ENCODE measurements at regions not wholly inside any gene's neighbourhood (a gene's known extent, or its start where the extent isn't known, plus 50 kb on each side); places are given as distances from the start of the nearest gene placed in this dataset.

DNA sequence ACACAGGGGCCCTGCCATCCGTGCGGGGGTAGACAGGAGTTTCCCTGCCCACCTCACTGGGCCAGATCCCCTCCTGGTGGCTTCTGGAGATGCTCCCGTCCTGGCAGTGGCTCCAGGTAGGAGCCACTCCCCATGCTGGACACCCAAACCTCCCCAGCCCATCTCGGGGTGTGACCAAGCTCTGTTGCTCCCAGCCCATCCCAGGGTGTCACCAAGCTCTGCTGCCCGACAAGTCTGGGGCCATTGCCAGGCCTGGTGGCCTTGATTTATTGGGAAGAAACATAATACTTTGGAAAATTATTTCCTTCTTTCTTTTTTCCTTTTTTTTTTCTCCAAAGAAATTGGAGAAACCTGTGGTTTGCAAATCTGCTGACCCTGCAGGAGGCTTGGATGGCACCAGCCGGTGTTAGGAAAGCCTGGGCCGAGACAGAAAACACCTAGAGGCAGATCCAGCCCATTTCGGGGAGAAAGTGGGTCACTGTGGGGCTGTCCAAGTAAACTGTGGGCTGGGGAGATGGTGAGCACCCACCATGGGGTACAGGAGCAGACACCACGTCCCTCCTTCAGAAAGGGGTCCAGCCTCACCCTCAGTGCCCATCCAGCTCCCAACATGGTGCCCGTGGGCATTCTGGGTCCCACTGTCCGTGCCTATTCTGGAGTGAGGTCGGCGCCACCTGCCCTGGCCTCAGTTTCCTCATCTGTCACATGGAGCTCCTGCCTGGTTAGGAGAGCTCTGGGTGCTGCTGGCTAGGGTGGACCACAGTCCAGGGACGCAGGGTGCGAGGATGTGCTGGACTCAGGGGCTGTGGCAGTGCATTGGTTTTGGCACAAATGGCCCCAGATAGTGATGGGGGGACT, 59.4 kb upstream of the ADRA2C start:
- Histone ChIP-seq H3K4me2 (ENCODE audit: low read depth, low read length) (no peak overlapping the region), H3K36me3 (replicated peaks in 1 of 2; ENCODE audit: control insufficient read depth in 1 of 2, insufficient read depth in 2 of 2, low read length in 2 of 2) (no peaks in the 10 kb centered on the region), H3K79me2 (ENCODE audit: insufficient read depth, low read length) (no peaks in the 10 kb centered on the region), H4K20me1 (ENCODE audit: insufficient read depth, low read length) (no peaks in the 10 kb centered on the region), H3K9me3 (ENCODE audit: low read length) (no peaks in the 10 kb centered on the region), H2AFZ (ENCODE audit: low read length) (no peak overlapping the region), H3K4me1 (ENCODE audit: insufficient read depth, low read length) (peaks cover 15% of the 10 kb centered on the region; the same call in 1 of the 2 replicates), H3K27me3 (ENCODE audit: control insufficient read depth in 1 of 2, insufficient read depth in 2 of 2, low read length in 2 of 2) (peaks cover 16 to 80% of the 10 kb centered on the region in 2 experiments; a peak in 4 of 5 replicates), H3K27ac (ENCODE audit: extremely low read length, insufficient read depth, low read length) (no peak overlapping the region), H3K9ac (ENCODE audit: insufficient read depth, low read depth, low read length) (no peak overlapping the region), H3K4me3 (replicated peaks in 1 of 3; ENCODE audit: insufficient read depth in 1 of 3, low read depth in 2 of 3, low read length in 3 of 3) (no peak overlapping the region)
- 0% methylated on average over 5 of the region's 15 CpGs for WGBS (ENCODE audit: low lambda C conversion rate)
- intact Hi-C loops (cut with micrococcal nuclease; ENCODE audit: unreplicated experiment): no loop called here
- BruUV-seq (replicated peaks): no TSS peak
- ChIA-PET CTCF (ENCODE audit: low intra/inter-chr PET ratio, low total read pairs) (no interaction called here), POLR2A (no interaction called here)
- ATAC-seq: no peak
- in situ Hi-C loops (cut with HindIII; ENCODE audit: extremely low pct_ligation_motif_present, low pct_unique_long_range_greater_than_20kb): no loop called here
- TF ChIP-seq ZFP36L1 (CRISPR knock-in tag; IDR thresholded peaks at IDR 0.05) (no peak), SMC3 (IDR thresholded peaks at IDR 0.05; ENCODE audit: low read length) (no peak), LCORL (IDR thresholded peaks at IDR 0.05) (no peak), LCORL (CRISPR knock-in tag; IDR thresholded peaks at IDR 0.05) (no peak), TEAD3 (CRISPR knock-in tag; optimal IDR thresholded peaks at IDR 0.05; ENCODE audit: borderline replicate concordance) (no peak), ZNF274 (CRISPR knock-in tag; IDR thresholded peaks at IDR 0.05) (no peak), MED13 (CRISPR knock-in tag; IDR thresholded peaks at IDR 0.05) (no peak), ESRRA (CRISPR knock-in tag; IDR thresholded peaks at IDR 0.05; ENCODE audit: low read depth) (no peak)
- TF ChIP-seq, protein P1, sequence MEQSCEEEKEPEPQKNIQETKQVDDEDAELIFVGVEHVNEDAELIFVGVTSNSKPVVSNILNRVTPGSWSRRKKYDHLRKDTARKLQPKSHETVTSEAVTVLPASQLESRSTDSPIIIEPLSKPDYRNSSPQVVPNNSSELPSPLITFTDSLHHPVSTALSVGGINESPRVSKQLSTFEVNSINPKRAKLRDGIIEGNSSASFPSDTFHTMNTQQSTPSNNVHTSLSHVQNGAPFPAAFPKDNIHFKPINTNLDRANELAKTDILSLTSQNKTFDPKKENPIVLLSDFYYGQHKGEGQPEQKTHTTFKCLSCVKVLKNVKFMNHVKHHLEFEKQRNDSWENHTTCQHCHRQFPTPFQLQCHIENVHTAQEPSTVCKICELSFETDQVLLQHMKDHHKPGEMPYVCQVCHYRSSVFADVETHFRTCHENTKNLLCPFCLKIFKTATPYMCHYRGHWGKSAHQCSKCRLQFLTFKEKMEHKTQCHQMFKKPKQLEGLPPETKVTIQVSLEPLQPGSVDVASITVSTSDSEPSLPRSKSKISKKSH (CRISPR knock-in tag; IDR thresholded peaks at IDR 0.05; ENCODE audit: borderline replicate concordance): no peak
- TF ChIP-seq, protein P2, sequence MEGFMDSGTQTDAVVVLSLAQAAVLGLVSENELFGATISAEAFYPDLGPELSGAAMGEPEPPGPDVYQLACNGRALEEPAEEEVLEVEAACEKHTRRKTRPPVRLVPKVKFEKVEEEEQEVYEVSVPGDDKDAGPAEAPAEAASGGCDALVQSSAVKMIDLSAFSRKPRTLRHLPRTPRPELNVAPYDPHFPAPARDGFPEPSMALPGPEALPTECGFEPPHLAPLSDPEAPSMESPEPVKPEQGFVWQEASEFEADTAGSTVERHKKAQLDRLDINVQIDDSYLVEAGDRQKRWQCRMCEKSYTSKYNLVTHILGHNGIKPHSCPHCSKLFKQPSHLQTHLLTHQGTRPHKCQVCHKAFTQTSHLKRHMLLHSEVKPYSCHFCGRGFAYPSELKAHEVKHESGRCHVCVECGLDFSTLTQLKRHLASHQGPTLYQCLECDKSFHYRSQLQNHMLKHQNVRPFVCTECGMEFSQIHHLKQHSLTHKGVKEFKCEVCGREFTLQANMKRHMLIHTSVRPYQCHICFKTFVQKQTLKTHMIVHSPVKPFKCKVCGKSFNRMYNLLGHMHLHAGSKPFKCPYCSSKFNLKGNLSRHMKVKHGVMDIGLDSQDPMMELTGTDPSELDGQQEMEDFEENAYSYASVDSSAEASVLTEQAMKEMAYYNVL (CRISPR knock-in tag; IDR thresholded peaks at IDR 0.05; ENCODE audit: borderline replicate concordance): no peak
- TF ChIP-seq, protein P3, sequence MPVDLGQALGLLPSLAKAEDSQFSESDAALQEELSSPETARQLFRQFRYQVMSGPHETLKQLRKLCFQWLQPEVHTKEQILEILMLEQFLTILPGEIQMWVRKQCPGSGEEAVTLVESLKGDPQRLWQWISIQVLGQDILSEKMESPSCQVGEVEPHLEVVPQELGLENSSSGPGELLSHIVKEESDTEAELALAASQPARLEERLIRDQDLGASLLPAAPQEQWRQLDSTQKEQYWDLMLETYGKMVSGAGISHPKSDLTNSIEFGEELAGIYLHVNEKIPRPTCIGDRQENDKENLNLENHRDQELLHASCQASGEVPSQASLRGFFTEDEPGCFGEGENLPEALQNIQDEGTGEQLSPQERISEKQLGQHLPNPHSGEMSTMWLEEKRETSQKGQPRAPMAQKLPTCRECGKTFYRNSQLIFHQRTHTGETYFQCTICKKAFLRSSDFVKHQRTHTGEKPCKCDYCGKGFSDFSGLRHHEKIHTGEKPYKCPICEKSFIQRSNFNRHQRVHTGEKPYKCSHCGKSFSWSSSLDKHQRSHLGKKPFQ (CRISPR knock-in tag; IDR thresholded peaks at IDR 0.05; ENCODE audit: insufficient replicate concordance): no peak
- TF ChIP-seq, protein P4, sequence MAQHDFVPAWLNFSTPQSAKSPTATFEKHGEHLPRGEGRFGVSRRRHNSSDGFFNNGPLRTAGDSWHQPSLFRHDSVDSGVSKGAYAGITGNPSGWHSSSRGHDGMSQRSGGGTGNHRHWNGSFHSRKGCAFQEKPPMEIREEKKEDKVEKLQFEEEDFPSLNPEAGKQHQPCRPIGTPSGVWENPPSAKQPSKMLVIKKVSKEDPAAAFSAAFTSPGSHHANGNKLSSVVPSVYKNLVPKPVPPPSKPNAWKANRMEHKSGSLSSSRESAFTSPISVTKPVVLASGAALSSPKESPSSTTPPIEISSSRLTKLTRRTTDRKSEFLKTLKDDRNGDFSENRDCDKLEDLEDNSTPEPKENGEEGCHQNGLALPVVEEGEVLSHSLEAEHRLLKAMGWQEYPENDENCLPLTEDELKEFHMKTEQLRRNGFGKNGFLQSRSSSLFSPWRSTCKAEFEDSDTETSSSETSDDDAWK (CRISPR knock-in tag; IDR thresholded peaks at IDR 0.05): no peak
- TF ChIP-seq, protein P5, sequence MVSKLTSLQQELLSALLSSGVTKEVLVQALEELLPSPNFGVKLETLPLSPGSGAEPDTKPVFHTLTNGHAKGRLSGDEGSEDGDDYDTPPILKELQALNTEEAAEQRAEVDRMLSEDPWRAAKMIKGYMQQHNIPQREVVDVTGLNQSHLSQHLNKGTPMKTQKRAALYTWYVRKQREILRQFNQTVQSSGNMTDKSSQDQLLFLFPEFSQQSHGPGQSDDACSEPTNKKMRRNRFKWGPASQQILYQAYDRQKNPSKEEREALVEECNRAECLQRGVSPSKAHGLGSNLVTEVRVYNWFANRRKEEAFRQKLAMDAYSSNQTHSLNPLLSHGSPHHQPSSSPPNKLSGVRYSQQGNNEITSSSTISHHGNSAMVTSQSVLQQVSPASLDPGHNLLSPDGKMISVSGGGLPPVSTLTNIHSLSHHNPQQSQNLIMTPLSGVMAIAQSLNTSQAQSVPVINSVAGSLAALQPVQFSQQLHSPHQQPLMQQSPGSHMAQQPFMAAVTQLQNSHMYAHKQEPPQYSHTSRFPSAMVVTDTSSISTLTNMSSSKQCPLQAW (CRISPR knock-in tag; IDR thresholded peaks at IDR 0.05): no peak
- DNase-seq (ENCODE audit: low spot score): no peak
- FAIRE-seq: no peak
